ENCODE measurements at regions not wholly inside any gene's neighbourhood (a gene's known extent, or its start where the extent isn't known, plus 50 kb on each side); places are given as distances from the start of the nearest gene placed in this dataset.
"Not testable (repeated sequence)": the region's sequence is repeated elsewhere in the genome, so short reads cannot be mapped to it uniquely, and the experiment has no call there.

- no peak for TF ChIP-seq CTCF (conservative IDR thresholded peaks at IDR 0.05; ENCODE audit: low read depth, low read length)
- DNase-seq (ENCODE audit: low read depth) = no peak
- no peak overlapping the region for H3K4me3 ChIP-seq (ENCODE audit: low read depth, low read length)
Measured at GRCh38 chr9:102355982-102356381, 617.5 kb upstream of the GRIN3A start.

- TF ChIP-seq CTCF (conservative IDR thresholded peaks at IDR 0.05; ENCODE audit: low read depth, low read length) = no peak
- no peak for DNase-seq (ENCODE audit: low read depth)
- no peak overlapping the region for H3K4me3 ChIP-seq (ENCODE audit: low read depth, low read length)
Measured at GRCh38 chr9:102354041-102354440, 615.6 kb upstream of the GRIN3A start.

GRCh38 chr9:102337471-102337870 lies 599.0 kb upstream of the GRIN3A start:
- H3K4me3 ChIP-seq (ENCODE audit: low read depth, low read length); DNase-seq (ENCODE audit: low read depth): not testable (repeated sequence)

- TF ChIP-seq CTCF (conservative IDR thresholded peaks at IDR 0.05; ENCODE audit: low read depth, low read length) = no peak
- H3K4me3 ChIP-seq (ENCODE audit: low read depth, low read length) = no peak overlapping the region
- no peak for DNase-seq (ENCODE audit: low read depth)
Measured at GRCh38 chr9:102309379-102309778, 570.9 kb upstream of the GRIN3A start.

GRCh38 chr9:102295188-102295587 lies 556.7 kb upstream of the GRIN3A start:
- H3K4me3 ChIP-seq (ENCODE audit: low read depth, low read length) = no peak overlapping the region
- no peak for TF ChIP-seq CTCF (conservative IDR thresholded peaks at IDR 0.05; ENCODE audit: low read depth, low read length)
- no peak for DNase-seq (ENCODE audit: low read depth)

GRCh38 chr9:102273952-102274351 lies 535.5 kb upstream of the GRIN3A start:
- TF ChIP-seq CTCF (conservative IDR thresholded peaks at IDR 0.05; ENCODE audit: low read depth, low read length) = no peak
- no peak overlapping the region for H3K4me3 ChIP-seq (ENCODE audit: low read depth, low read length)
- no peak for DNase-seq (ENCODE audit: low read depth)

- H3K4me3 ChIP-seq (ENCODE audit: low read depth, low read length) = no peak overlapping the region
- no peak for DNase-seq (ENCODE audit: low read depth)
Measured at GRCh38 chr9:102253099-102253498, 514.7 kb upstream of the GRIN3A start.

More at GRCh38 chr9:102253099-102253498, 514.7 kb upstream of the GRIN3A start:
- no peak for TF ChIP-seq CTCF (conservative IDR thresholded peaks at IDR 0.05; ENCODE audit: low read depth, low read length)
